ENCODE measurements at regions not wholly inside any gene's neighbourhood (a gene's known extent, or its start where the extent isn't known, plus 50 kb on each side); places are given as distances from the start of the nearest gene placed in this dataset.

GRCh38 chr6:132168961-132169360 lies 217.8 kb upstream of the CCN2 start:
- Histone ChIP-seq H3K4me3 (no peak overlapping the region), H3K27ac (no peak overlapping the region), H3K27me3 (no peaks in the 10 kb centered on the region), H3K4me1 (ENCODE audit: insufficient read depth) (no peaks in the 10 kb centered on the region), H3K9me3 (no peaks in the 10 kb centered on the region), H3K36me3 (no peaks in the 10 kb centered on the region)
- no peak for TF ChIP-seq POLR2A (IDR thresholded peaks at IDR 0.05)
- no peak for TF ChIP-seq EP300 (IDR thresholded peaks at IDR 0.05)
- TF ChIP-seq, protein P1, sequence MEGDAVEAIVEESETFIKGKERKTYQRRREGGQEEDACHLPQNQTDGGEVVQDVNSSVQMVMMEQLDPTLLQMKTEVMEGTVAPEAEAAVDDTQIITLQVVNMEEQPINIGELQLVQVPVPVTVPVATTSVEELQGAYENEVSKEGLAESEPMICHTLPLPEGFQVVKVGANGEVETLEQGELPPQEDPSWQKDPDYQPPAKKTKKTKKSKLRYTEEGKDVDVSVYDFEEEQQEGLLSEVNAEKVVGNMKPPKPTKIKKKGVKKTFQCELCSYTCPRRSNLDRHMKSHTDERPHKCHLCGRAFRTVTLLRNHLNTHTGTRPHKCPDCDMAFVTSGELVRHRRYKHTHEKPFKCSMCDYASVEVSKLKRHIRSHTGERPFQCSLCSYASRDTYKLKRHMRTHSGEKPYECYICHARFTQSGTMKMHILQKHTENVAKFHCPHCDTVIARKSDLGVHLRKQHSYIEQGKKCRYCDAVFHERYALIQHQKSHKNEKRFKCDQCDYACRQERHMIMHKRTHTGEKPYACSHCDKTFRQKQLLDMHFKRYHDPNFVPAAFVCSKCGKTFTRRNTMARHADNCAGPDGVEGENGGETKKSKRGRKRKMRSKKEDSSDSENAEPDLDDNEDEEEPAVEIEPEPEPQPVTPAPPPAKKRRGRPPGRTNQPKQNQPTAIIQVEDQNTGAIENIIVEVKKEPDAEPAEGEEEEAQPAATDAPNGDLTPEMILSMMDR (IDR thresholded peaks at IDR 0.05) = no peak
- DNase-seq = no peak
- intact Hi-C loops (cut with DNase I) = no loop called here
- WGBS, 3 donors = 77 to 82% (median 81%) methylated on average over 3 of the region's 3 CpGs

DNA sequence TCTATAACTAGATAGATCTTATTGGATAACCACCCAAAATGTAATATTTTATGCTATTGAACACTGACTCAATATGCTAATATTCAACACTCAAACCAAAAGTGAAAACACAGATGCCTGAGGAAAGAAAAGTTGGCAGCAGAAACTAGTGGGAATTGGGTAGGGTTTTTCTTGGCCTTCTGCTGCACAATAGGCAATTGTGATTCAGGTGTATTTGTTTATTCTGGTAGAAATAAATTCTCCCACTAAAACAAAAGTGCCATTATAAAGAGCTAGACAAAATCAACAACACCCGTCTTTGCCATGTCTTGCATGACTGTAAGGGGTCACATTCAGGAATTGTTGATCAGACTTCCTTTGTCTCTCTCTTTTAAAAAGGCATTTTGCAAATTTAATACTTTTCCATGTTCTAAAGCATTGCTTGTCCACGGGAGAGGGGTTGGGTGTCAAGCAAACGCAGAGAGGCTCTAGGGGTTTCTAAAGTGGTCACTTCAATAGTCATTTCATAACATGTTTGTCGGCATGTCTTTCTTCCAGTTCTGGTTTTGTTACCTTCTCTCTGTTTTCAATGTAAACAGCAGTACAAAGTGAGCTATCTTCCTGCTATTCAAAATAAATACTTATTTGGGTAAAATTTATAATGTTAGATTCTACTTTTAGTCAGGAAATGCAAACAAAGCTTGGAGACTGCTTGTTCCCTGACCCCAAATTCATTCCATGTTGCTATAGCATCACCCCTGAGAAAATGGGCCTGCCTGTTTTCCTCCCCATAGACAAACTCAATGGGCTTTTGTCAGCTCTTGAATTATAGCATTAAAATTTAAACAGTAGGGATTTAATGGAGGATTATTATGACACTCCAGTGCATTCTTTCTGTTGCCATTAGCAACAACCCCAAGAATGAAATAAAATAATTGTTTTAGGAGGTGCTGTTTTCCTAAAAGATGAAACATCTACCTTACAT lies 217.0 kb upstream of the CCN2 start:
- no peak overlapping the region for H3K27ac ChIP-seq
- no peaks in the 10 kb centered on the region for H3K9me3 ChIP-seq
- DNase-seq = no peak
- intact Hi-C loops (cut with DNase I) = no loop called here
- no peaks in the 10 kb centered on the region for H3K27me3 ChIP-seq
- no peaks in the 10 kb centered on the region for H3K36me3 ChIP-seq
- H3K4me3 ChIP-seq = no peak overlapping the region
- 42 to 51% (median 43%) methylated on average over 4 of the region's 4 CpGs for WGBS, 3 donors
- H3K4me1 ChIP-seq (ENCODE audit: insufficient read depth) = no peaks in the 10 kb centered on the region
- TF ChIP-seq, protein P1 (IDR thresholded peaks at IDR 0.05) = no peak
- no peak for TF ChIP-seq POLR2A (IDR thresholded peaks at IDR 0.05)

DNA sequence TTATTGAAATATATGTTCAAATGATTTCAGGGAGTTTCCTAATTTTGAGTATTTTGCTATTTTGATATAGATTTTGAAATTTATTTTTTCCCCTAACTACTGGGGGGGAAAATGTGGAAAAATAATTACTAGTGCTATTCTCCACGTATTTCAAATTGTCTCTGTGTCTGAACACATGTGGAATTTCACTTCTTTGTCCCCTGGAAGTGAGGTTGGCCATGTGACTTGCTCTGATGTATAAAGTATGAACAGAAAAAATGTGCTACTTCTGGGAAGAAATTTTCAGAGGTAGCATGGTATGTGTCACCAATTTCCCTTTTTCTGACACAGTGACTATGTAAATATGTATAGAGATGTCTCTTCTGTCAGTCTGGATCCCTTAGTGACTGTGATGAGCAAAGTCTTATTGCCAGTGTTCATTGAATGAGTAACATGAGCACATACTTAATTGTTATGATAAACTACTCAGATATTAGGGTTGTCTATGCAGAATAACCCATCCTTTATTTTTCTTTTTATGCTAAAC lies 215.4 kb upstream of the CCN2 start:
- no peak overlapping the region for H3K27ac ChIP-seq
- intact Hi-C loops (cut with DNase I) = no loop called here
- no peaks in the 10 kb centered on the region for H3K4me1 ChIP-seq (ENCODE audit: insufficient read depth)
- no peak for DNase-seq
- no peaks in the 10 kb centered on the region for H3K9me3 ChIP-seq
- TF ChIP-seq EP300 (IDR thresholded peaks at IDR 0.05) (no peak), POLR2A (IDR thresholded peaks at IDR 0.05) (no peak)
- TF ChIP-seq, protein P1 (IDR thresholded peaks at IDR 0.05) = no peak
- WGBS, 3 donors = 66 to 73% (median 72%) methylated on average over 1 of the region's 1 CpG
- H3K36me3 ChIP-seq = no peaks in the 10 kb centered on the region
- H3K4me3 ChIP-seq = no peak overlapping the region
- no peaks in the 10 kb centered on the region for H3K27me3 ChIP-seq

- no peak for DNase-seq
- Histone ChIP-seq H3K27me3 (no peaks in the 10 kb centered on the region), H3K36me3 (no peaks in the 10 kb centered on the region), H3K9me3 (no peaks in the 10 kb centered on the region), H3K4me3 (no peak overlapping the region), H3K4me1 (ENCODE audit: insufficient read depth) (no peaks in the 10 kb centered on the region), H3K27ac (no peak overlapping the region)
- 90 to 95% (median 94%) methylated on average over 2 of the region's 2 CpGs for WGBS, 3 donors
- TF ChIP-seq POLR2A (IDR thresholded peaks at IDR 0.05) (no peak), EP300 (IDR thresholded peaks at IDR 0.05) (no peak)
- TF ChIP-seq, protein P1 (IDR thresholded peaks at IDR 0.05) = no peak
- intact Hi-C loops (cut with DNase I) = no loop called here
Observed at GRCh38 chr6:132165677-132166076, 214.5 kb upstream of the CCN2 start.
